IMR-90 (cell line): ENCODE measurements at regions not wholly inside any gene's neighbourhood (a gene's known extent, or its start where the extent isn't known, plus 50 kb on each side); places are given as distances from the start of the nearest gene placed in this dataset.

ENCODE experiments used
- ATAC-seq: fragments of 200-7000 bp; cut with Tn5 transposase; 2 replicates; pipeline ENCODE4 v1.9.1; 2020; ENCODE audit warnings: low read depth, mild to moderate bottlenecking, moderate library complexity
- BruUV-seq: library from RNA; stranded (reverse); fragments of 400-500 nt; replicated peaks from 2 replicates; lab custom pipeline; 2021; lab: Mats Ljungman, UMichigan
- CTCF ChIA-PET: fragments of 300-600 bp; formaldehyde crosslinking; extraction: SDS; loops from one replicate; lab custom pipeline; 2021; ENCODE audit warnings: antibody characterized with exemption; lab: Yijun Ruan, JAX
- POLR2A ChIA-PET: fragments of 300-600 bp; sonication (Branson Sonifier 250); formaldehyde crosslinking; loops from one replicate; lab custom pipeline; 2022; ENCODE audit warnings: antibody characterized with exemption; ENCODE audit not compliant: unreplicated experiment; lab: Charles Lee
- DNase-seq: peaks from one replicate; pipeline ENCODE4 v3.0.0; 2013
- H2AFZ ChIP-seq: replicated peaks from 2 replicates; pipeline ENCODE3; 2013; ENCODE audit warnings: low read length, mild to moderate bottlenecking; ENCODE audit not compliant: poor library complexity
- H2AK5ac ChIP-seq: 2 replicates; pipeline ENCODE4 v1.6.1; 2013; ENCODE audit warnings: low read depth, low read length, inconsistent platforms
- H2AK9ac ChIP-seq: replicated peaks from 2 replicates; pipeline ENCODE3; 2013; ENCODE audit warnings: mild to moderate bottlenecking, low read depth, low read length, moderate library complexity; ENCODE audit not compliant: poor library complexity
- H2BK120ac ChIP-seq: 2 replicates; pipeline ENCODE4 v1.6.1; 2013; ENCODE audit warnings: low read depth, low read length, inconsistent platforms
- H2BK15ac ChIP-seq: 3 replicates; pipeline ENCODE4 v1.6.1; 2013; ENCODE audit warnings: low read depth, low read length, inconsistent platforms
- H2BK20ac ChIP-seq: 2 replicates; pipeline ENCODE4 v1.6.1; 2013; ENCODE audit warnings: low read depth, mild to moderate bottlenecking, inconsistent platforms, low read length, moderate library complexity
- H2BK5ac ChIP-seq: 2 replicates; pipeline ENCODE4 v1.6.1; 2013; ENCODE audit warnings: mild to moderate bottlenecking, low read depth, low read length, inconsistent platforms; ENCODE audit not compliant: poor library complexity, severe bottlenecking
- H3K14ac ChIP-seq: replicated peaks from 2 replicates; pipeline ENCODE4 v1.6.1; 2013; ENCODE audit warnings: low read depth, low read length, inconsistent platforms
- H3K18ac ChIP-seq: 2 replicates; pipeline ENCODE4 v1.6.1; 2013; ENCODE audit warnings: low read depth, low read length, control low read depth
- H3K23ac ChIP-seq: 2 replicates; pipeline ENCODE4 v1.6.1; 2013; ENCODE audit warnings: low read depth, low read length, inconsistent platforms
- H3K27ac ChIP-seq: 2 replicates; pipeline ENCODE4 v1.5.1; 2013; ENCODE audit warnings: mild to moderate bottlenecking, control low read depth, low read length; ENCODE audit not compliant: insufficient read depth
- H3K27me3 ChIP-seq: 2 replicates; pipeline ENCODE4 v1.6.1; 2013; ENCODE audit warnings: low read length; ENCODE audit not compliant: control insufficient read depth, insufficient read depth
- H3K36me3 ChIP-seq: 2 replicates; pipeline ENCODE4 v1.6.1; 2013; ENCODE audit warnings: low read length, mixed read lengths; ENCODE audit not compliant: control insufficient read depth, insufficient read depth
- H3K4ac ChIP-seq: 2 replicates; pipeline ENCODE4 v1.6.1; 2013; ENCODE audit warnings: low read depth, low read length, inconsistent platforms
- H3K4me1 ChIP-seq: 2 replicates; pipeline ENCODE4 v1.6.1; 2013; ENCODE audit warnings: low read length, mixed read lengths; ENCODE audit not compliant: control insufficient read depth, insufficient read depth
- H3K4me2 ChIP-seq: 2 replicates; pipeline ENCODE4 v1.6.1; 2013; ENCODE audit warnings: low read depth, mild to moderate bottlenecking, control low read depth, low read length, moderate library complexity
- H3K4me3 ChIP-seq: 2 replicates; pipeline ENCODE4 v1.5.1; 2013; ENCODE audit warnings: low read depth, mild to moderate bottlenecking, control low read depth, low read length, moderate library complexity; ENCODE audit not compliant: insufficient read depth
- H3K56ac ChIP-seq: 2 replicates; pipeline ENCODE4 v1.6.1; 2013; ENCODE audit warnings: low read length, inconsistent platforms; ENCODE audit not compliant: insufficient read depth; ENCODE audit errors: extremely low read depth
- H3K79me1 ChIP-seq, 2 experiments: 2 replicates each; pipeline ENCODE4 v1.6.1; 2013; ENCODE audit warnings: low read length in 2 of 2, inconsistent platforms in 1 of 2, low read depth in 1 of 2
- H3K9ac ChIP-seq: 2 replicates; pipeline ENCODE4 v1.6.1; 2013; ENCODE audit warnings: low read depth, low read length, control low read depth
- H3K9me1 ChIP-seq: 2 replicates; pipeline ENCODE4 v1.6.1; 2013; ENCODE audit warnings: low read length, inconsistent platforms; ENCODE audit not compliant: insufficient read depth
- H3K9me3 ChIP-seq: 2 replicates; pipeline ENCODE4 v1.6.1; 2013; ENCODE audit warnings: low read length; ENCODE audit not compliant: control insufficient read depth, insufficient read depth
- H4K20me1 ChIP-seq: 2 replicates; pipeline ENCODE4 v1.6.1; 2013; ENCODE audit warnings: low read length, inconsistent platforms; ENCODE audit not compliant: insufficient read depth
- H4K5ac ChIP-seq: 2 replicates; pipeline ENCODE4 v1.6.1; 2013; ENCODE audit warnings: mild to moderate bottlenecking, low read depth, low read length, control low read depth
- H4K8ac ChIP-seq, 2 experiments: 2 replicates each; pipeline ENCODE4 v1.6.1; 2013; ENCODE audit warnings: low read depth in 2 of 2, low read length in 2 of 2, control low read depth in 1 of 2, inconsistent platforms in 1 of 2
- H4K91ac ChIP-seq: 2 replicates; pipeline ENCODE4 v1.6.1; 2013; ENCODE audit warnings: low read depth, low read length, inconsistent platforms; ENCODE audit not compliant: insufficient read depth
- BHLHE40 ChIP-seq: fragments of 150-350 bp; IDR thresholded peaks from 2 replicates; pipeline ENCODE4 v1.6.1; 2016; ENCODE audit warnings: mild to moderate bottlenecking, low read depth, low read length
- CEBPB ChIP-seq: IDR thresholded peaks from 2 replicates; pipeline ENCODE4 v1.6.1; 2012; ENCODE audit warnings: low read depth, low read length, improper control_type of control experiment
- CHD1 ChIP-seq: IDR thresholded peaks from 2 replicates; pipeline ENCODE4 v1.6.1; 2012; ENCODE audit warnings: low read depth, low read length, improper control_type of control experiment
- ELK1 ChIP-seq: fragments of 150-350 bp; IDR thresholded peaks from 2 replicates; pipeline ENCODE4 v1.6.1; 2016; ENCODE audit warnings: low read depth, mild to moderate bottlenecking, low read length, moderate library complexity, borderline replicate concordance
- FOS ChIP-seq: fragments of 150-350 bp; IDR thresholded peaks from 2 replicates; pipeline ENCODE4 v1.6.1; 2016; ENCODE audit warnings: low read depth, low read length
- MAFK ChIP-seq: IDR thresholded peaks from 2 replicates; pipeline ENCODE4 v1.6.1; 2012; ENCODE audit warnings: low read depth, low read length, improper control_type of control experiment
- MAZ ChIP-seq: IDR thresholded peaks from 2 replicates; pipeline ENCODE4 v1.6.1; 2012; ENCODE audit warnings: low read depth, mild to moderate bottlenecking, low read length, improper control_type of control experiment, moderate library complexity, borderline replicate concordance
- MXI1 ChIP-seq: IDR thresholded peaks from 2 replicates; pipeline ENCODE4 v1.6.1; 2012; ENCODE audit warnings: low read depth, mild to moderate bottlenecking, low read length, moderate library complexity, borderline replicate concordance
- NFE2L2 ChIP-seq: fragments of 150-350 bp; IDR thresholded peaks from 2 replicates; pipeline ENCODE4 v1.6.1; 2016; ENCODE audit warnings: low read depth, mild to moderate bottlenecking, low read length
- POLR2A ChIP-seq: IDR thresholded peaks from 2 replicates; pipeline ENCODE4 v1.6.1; 2012; ENCODE audit warnings: mild to moderate bottlenecking, low read depth, low read length
- RAD21 ChIP-seq: IDR thresholded peaks from 2 replicates; pipeline ENCODE4 v1.6.1; 2012; ENCODE audit warnings: low read length, improper control_type of control experiment
- RCOR1 ChIP-seq: IDR thresholded peaks from 2 replicates; pipeline ENCODE4 v1.6.1; 2012; ENCODE audit warnings: mild to moderate bottlenecking, low read length, improper control_type of control experiment; ENCODE audit not compliant: insufficient replicate concordance
- RFX5 ChIP-seq: IDR thresholded peaks from 2 replicates; pipeline ENCODE4 v1.8.0; 2012; ENCODE audit warnings: low read depth, mild to moderate bottlenecking, low read length, moderate library complexity
- SMC3 ChIP-seq: fragments of 150-350 bp; IDR thresholded peaks from 2 replicates; pipeline ENCODE4 v1.6.1; 2016; ENCODE audit warnings: low read depth, mild to moderate bottlenecking, antibody characterized with exemption, low read length, moderate library complexity
- WGBS, 2 experiments: methylation state at CpG; one replicate each; pipeline versions ENCODE4 v1.1.5 to v1.1.7; 2013; ENCODE audit warnings: missing lambda C conversion rate in 2 of 2; ENCODE audit not compliant: insufficient read length in 1 of 2; ENCODE audit errors: extremely low coverage in 2 of 2; 5-methylcytosine and 5-hydroxymethylcytosine counted together
- dilution Hi-C: fragments of 300-500 bp; cut with HindIII; formaldehyde crosslinking; loops from one replicate; pipeline ENCODE4 v1.14.3; 2018; ENCODE audit warnings: low sequenced_read_pairs; ENCODE audit not compliant: unreplicated experiment
- in situ Hi-C: fragments of 300-500 bp; cut with MboI; formaldehyde crosslinking; loops from 3 replicates; pipeline ENCODE4 v1.14.3; 2019; ENCODE audit warnings: low sequenced_read_pairs, inconsistent platforms, mixed read lengths
- intact Hi-C: fragments of 100-400 bp; cut with micrococcal nuclease; formaldehyde crosslinking; loops from 2 replicates; pipeline ENCODE4 v1.10.0; 2022
- TF ChIP-seq, protein P1 (sequence below): conservative IDR thresholded peaks from 2 replicates; pipeline ENCODE4 v1.5.1; 2012; ENCODE audit warnings: mild to moderate bottlenecking, low read depth, low read length, improper control_type of control experiment
- TF ChIP-seq, protein P2 (sequence below): fragments of 150-350 bp; IDR thresholded peaks from 2 replicates; pipeline ENCODE4 v1.6.1; 2017; ENCODE audit warnings: mild to moderate bottlenecking, antibody characterized with exemption, low read length, low read depth

DNA sequence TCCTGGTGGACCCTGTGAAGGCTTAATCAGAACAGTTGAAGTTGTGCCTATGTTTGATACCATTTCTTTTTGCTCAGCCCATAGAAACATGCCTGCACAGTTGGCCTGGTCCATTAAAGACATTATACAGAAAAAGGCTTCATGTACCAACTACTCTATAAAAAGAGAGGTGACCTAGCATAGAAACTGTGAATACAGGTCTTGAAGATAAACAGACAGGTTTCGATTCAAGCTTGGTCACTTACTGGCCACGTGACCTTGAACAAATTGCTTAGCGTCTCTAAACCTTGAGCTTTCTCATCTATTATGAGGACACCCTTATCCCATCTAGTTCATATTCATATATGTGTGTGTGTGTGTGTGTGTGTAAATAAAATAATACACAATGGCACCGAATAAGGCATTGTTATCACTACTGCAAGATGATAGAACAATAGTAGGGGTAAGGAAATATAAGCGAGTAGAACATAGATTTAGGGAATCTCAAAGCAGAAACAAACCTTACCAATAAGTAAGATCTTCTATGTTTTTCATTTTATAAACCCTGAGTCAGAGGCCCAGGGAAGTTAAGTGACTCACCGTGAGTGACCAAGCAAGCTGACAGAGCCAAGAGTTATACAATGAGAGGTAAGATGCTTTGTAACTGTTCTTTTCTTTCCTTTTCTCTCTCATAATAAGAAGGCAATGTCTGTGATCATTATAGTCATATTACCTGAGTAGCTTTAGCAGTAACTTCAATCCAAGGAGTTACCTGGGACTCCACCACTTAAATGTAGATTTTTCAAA is 476.8 kb upstream of the DEPDC1 start:
- H3K4ac ChIP-seq: no peak overlapping the region
- no peak overlapping the region for H4K8ac ChIP-seq
- BruUV-seq: no TSS peak
- no peak overlapping the region for H2BK5ac ChIP-seq
- no peak overlapping the region for H3K4me3 ChIP-seq
- H3K9me1 ChIP-seq: no peaks in the 10 kb centered on the region
- no peak overlapping the region for H3K56ac ChIP-seq
- ATAC-seq (peak; percentile 40), DNase-seq (peak; percentile 44)
- no peak overlapping the region for H3K9ac ChIP-seq
- POLR2A ChIA-PET: no interaction called here
- no peaks in the 10 kb centered on the region for H3K36me3 ChIP-seq
- no peak overlapping the region for H3K27ac ChIP-seq
- H2AK5ac ChIP-seq: no peak overlapping the region
- no peak overlapping the region for H3K4me2 ChIP-seq
- intact Hi-C loops: no loop called here
- H4K5ac ChIP-seq: no peak overlapping the region
- no peak overlapping the region for H3K18ac ChIP-seq
- no peak overlapping the region for H2BK15ac ChIP-seq
- H2BK120ac ChIP-seq: no peak overlapping the region
- no peaks in the 10 kb centered on the region for H4K20me1 ChIP-seq
- no peaks in the 10 kb centered on the region for H3K9me3 ChIP-seq
- no peak overlapping the region for H2BK20ac ChIP-seq
- CTCF ChIA-PET: interaction anchor here (0.6 kb wide), 1 partner anchor 337 kb away, joined by 3 read pairs; no protein-coding TSS in a partner anchor
- H3K79me1 ChIP-seq: no peaks in the 10 kb centered on the region
- no peak overlapping the region for H3K23ac ChIP-seq
- no peak overlapping the region for H2AK9ac ChIP-seq
- H4K91ac ChIP-seq: no peak overlapping the region
- dilution Hi-C loops: no loop called here
- no peak overlapping the region for H3K14ac ChIP-seq
- in situ Hi-C loops: no loop called here
- no CpG with 5 or more reads among the region's 6 CpGs for WGBS, 2 experiments
- no peak overlapping the region for H2AFZ ChIP-seq
- TF ChIP-seq, protein P1, sequence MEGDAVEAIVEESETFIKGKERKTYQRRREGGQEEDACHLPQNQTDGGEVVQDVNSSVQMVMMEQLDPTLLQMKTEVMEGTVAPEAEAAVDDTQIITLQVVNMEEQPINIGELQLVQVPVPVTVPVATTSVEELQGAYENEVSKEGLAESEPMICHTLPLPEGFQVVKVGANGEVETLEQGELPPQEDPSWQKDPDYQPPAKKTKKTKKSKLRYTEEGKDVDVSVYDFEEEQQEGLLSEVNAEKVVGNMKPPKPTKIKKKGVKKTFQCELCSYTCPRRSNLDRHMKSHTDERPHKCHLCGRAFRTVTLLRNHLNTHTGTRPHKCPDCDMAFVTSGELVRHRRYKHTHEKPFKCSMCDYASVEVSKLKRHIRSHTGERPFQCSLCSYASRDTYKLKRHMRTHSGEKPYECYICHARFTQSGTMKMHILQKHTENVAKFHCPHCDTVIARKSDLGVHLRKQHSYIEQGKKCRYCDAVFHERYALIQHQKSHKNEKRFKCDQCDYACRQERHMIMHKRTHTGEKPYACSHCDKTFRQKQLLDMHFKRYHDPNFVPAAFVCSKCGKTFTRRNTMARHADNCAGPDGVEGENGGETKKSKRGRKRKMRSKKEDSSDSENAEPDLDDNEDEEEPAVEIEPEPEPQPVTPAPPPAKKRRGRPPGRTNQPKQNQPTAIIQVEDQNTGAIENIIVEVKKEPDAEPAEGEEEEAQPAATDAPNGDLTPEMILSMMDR: no peak
- TF ChIP-seq, protein P2, sequence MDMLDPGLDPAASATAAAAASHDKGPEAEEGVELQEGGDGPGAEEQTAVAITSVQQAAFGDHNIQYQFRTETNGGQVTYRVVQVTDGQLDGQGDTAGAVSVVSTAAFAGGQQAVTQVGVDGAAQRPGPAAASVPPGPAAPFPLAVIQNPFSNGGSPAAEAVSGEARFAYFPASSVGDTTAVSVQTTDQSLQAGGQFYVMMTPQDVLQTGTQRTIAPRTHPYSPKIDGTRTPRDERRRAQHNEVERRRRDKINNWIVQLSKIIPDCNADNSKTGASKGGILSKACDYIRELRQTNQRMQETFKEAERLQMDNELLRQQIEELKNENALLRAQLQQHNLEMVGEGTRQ: no peak
- no peak for TF ChIP-seq MXI1
- no peak for TF ChIP-seq CHD1
- TF ChIP-seq POLR2A: no peak
- TF ChIP-seq MAZ: no peak
- TF ChIP-seq RAD21: no peak
- TF ChIP-seq FOS: no peak
- TF ChIP-seq MAFK: no peak
- no peak for TF ChIP-seq RCOR1
- no peak for TF ChIP-seq CEBPB
- no peak for TF ChIP-seq ELK1
- no peak for TF ChIP-seq NFE2L2
- TF ChIP-seq RFX5: no peak
- TF ChIP-seq SMC3: no peak
- TF ChIP-seq BHLHE40: no peak
- H3K27me3 ChIP-seq: no peaks in the 10 kb centered on the region
- no peaks in the 10 kb centered on the region for H3K4me1 ChIP-seq
